ENCODE measurements at regions not wholly inside any gene's neighbourhood (a gene's known extent, or its start where the extent isn't known, plus 50 kb on each side); places are given as distances from the start of the nearest gene placed in this dataset.

GRCh38 chr3:84439476-84439875 is 519.3 kb upstream of the CADM2 start:
- DNase-seq (ENCODE audit: low read depth), result no peak

GRCh38 chr3:84440291-84440690 is 518.5 kb upstream of the CADM2 start:
- DNase-seq (ENCODE audit: low read depth), result no peak

- no peak for DNase-seq (ENCODE audit: low read depth)
These were observed 516.3 kb upstream of the CADM2 start for GRCh38 chr3:84442533-84442932.

DNA sequence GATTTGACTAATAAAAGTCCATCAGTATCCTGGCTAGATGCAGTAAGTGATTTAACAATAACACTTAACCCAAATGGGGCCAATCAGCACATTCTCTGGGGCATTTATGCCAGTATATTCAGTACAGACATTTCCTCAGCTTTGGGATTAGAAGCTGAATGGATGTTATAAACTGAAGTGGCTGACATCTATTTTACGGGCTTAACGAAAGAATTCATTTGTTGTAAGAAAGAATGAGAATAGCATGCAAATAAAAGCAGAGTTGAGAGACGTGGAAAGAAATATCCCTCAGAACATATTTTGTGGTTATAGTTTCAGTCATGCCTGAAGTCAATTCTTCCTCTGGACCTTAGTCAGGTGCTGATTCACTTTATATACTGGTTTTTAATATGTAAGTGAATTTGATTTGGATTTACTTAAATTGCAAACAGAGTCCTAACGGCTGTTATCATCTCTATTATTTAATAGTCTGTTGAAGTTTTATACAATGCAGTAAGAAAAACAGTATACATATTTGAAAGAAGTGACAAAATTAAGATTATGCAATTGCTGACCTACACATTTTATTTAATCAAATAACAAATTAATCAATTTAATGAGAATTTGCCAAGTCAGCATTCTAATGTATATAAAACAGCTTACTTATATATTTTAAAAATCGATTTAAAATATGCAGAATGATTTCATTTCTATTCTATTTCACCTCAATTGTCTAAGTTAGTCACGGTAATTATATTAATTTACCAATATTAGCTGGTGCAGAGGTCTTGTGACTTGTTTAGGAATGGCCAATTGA is 513.9 kb upstream of the CADM2 start:
- DNase-seq (ENCODE audit: low read depth), result no peak

- no peak for DNase-seq (ENCODE audit: low read depth)
These were observed 471.5 kb upstream of the CADM2 start for GRCh38 chr3:84487296-84487695.

DNA sequence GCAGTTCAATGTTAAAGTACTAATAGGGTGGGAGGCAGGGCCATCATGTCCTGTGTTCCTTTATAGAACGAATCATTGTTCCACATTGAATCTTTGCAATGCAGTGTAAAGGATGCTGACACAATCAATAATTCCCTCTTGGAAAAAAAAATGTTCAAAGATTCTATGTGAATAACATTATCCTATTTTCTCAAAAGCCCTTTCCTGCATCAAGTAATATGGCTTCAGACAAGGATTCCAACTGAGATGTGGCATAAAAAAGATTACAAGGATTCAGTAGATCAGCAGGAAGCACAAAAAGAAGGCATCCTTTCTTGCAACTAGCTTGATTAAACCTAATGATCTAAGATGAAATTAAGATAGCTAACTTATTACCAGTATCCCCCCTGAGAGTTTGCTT is 454.0 kb upstream of the CADM2 start:
- DNase-seq (ENCODE audit: low read depth), result no peak

DNA sequence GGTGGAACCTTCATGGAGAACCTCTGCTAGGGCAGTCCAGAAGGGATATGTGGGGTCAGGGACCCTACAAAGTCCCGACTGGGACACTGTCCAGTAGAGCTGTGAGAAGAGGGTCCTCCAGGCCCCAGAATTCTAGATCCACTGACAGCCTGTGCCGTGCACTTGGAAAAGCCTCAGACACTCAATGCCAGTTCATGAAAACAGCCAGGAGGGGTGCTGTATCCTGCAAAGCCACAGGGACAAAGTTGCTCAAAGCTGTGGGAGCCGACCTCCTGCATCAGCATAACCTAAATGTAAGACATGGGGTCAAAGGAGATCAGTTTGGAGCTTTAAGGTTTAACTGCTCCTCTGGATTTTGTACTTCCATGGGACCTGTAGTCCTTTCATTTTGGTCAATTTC is 448.8 kb upstream of the CADM2 start:
- no peak for DNase-seq (ENCODE audit: low read depth)

GRCh38 chr3:84522893-84523292 is 435.9 kb upstream of the CADM2 start:
- DNase-seq (ENCODE audit: low read depth), result no peak

DNA sequence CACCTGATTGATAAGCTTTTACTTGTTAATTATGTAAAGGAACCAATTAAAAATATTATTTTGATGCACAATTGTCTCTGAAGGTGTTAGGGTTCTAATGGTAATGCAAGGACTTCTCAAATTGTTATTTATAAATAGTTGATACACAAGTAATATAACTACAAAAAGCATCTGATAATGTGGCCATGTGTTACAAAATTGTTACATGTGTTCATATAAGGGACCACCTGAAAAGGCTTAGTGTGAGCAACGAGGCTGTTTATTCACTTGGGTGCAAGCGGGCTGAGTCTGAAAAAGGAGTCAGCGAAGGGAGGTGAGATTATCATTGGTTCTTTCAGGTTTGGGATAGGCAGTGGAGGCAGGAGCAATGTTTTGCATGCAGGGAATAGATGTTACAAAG is 421.9 kb upstream of the CADM2 start:
- DNase-seq (ENCODE audit: low read depth), result no peak

DNA sequence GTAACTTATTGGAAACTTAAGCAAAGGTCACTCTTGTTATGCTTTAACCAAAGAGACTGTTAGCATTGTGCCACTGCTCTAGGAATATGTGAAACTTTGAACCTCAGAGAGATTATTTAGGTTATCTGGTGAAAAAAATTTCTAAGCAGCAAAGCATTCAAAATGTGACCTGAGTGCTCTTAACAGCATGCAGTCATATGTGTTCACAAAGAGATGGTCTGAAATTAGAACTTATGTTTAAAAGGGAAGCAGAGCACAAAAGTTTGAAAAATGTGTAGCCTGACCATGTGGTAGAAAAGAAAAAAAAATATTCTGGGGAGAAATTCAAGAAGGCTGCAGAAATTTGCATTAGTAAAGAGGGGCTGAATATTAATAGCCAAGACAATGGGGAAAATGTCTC is 420.2 kb upstream of the CADM2 start:
- no peak for DNase-seq (ENCODE audit: low read depth)

GRCh38 chr3:84547207-84547606 is 411.6 kb upstream of the CADM2 start:
- no peak for DNase-seq (ENCODE audit: low read depth)

- peak; percentile 8 for DNase-seq (ENCODE audit: low read depth)
These were observed 410.5 kb upstream of the CADM2 start for GRCh38 chr3:84547971-84548970.

GRCh38 chr3:84555629-84556028 is 403.2 kb upstream of the CADM2 start:
- DNase-seq (ENCODE audit: low read depth), result no peak

- DNase-seq (ENCODE audit: low read depth), result no peak
These were observed 392.5 kb upstream of the CADM2 start for GRCh38 chr3:84566256-84566655.

GRCh38 chr3:84567796-84568195 is 391.0 kb upstream of the CADM2 start:
- DNase-seq (ENCODE audit: low read depth), result no peak

GRCh38 chr3:84573962-84574361 is 384.8 kb upstream of the CADM2 start:
- no peak for DNase-seq (ENCODE audit: low read depth)

- DNase-seq (ENCODE audit: low read depth), result no peak
These were observed 372.4 kb upstream of the CADM2 start for GRCh38 chr3:84586427-84586826.

GRCh38 chr3:84600703-84601225 is 358.0 kb upstream of the CADM2 start:
- no peak for DNase-seq (ENCODE audit: low read depth)

DNA sequence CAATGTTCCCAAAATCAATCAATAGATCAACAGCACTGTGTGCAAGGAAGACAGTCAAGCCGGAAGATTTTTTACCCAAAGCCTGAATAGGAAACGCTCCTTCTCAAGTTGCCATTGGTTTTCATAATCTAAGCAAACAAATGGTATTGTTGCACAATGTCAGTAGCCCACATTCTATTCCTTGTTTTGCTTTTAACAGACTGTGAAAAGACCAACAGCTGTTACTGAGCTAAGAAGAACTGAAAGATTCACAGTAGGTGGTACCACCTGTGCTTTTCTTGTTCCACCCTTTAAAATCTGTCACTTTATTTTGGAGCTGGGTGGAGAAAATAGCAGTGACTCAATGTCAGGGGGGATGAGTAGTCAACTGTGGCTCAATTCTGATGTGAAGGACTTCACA is 357.5 kb upstream of the CADM2 start:
- DNase-seq (ENCODE audit: low read depth), result no peak

DNA sequence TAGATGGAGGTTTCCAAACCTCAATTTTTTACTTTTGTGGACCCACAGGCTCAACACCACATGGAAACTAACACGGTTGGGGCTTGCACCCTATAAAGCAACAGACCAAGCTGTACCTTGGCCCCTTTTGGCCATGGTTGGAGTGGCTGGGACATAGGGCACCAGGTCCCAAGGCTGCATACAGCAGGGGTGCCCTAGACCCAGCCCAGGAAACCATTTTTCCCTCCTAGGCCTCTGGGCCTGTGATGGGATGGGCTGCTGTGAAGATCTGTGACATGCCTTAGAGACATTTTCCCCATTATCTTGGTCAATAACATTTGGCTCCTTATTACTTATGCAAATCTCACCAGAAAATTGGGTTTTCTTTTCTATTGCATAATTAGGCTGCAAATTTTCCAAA is 337.0 kb upstream of the CADM2 start:
- DNase-seq (ENCODE audit: low read depth), result no peak

DNA sequence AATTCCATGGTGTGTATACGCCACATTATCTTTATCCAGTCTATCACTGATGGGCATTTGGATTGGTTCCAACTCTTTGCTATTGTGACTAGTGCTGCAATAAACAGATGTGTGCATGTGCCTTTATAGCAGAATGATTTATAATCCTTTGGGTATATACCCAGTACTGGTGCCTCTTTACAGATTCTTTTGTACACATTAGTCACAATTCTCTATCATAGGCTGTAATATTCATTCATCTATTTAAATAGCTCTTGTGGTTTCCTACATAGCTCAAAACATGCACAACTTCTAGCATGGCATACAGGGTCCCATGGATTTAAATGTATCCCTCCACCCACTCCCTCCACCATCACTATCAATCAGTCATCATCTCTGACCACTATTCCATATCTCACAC is 324.1 kb upstream of the CADM2 start:
- DNase-seq (ENCODE audit: low read depth), result no peak

GRCh38 chr3:84637272-84637671 is 321.5 kb upstream of the CADM2 start:
- DNase-seq (ENCODE audit: low read depth), result no peak

GRCh38 chr3:84666468-84666867 is 292.3 kb upstream of the CADM2 start:
- DNase-seq (ENCODE audit: low read depth), result no peak

Data from M059J (cell line).